B cell (primary cell): ENCODE measurements at regions not wholly inside any gene's neighbourhood (a gene's known extent, or its start where the extent isn't known, plus 50 kb on each side); places are given as distances from the start of the nearest gene placed in this dataset.
"Not testable (repeated sequence)": the region's sequence is repeated elsewhere in the genome, so short reads cannot be mapped to it uniquely, and the experiment has no call there.

ENCODE experiments used
- ATAC-seq: fragments of 200-7000 bp; cut with Tn5 transposase; one replicate; pipeline ENCODE4 v1.10.0; 2021; ENCODE audit warnings: low read depth, mild to moderate bottlenecking, moderate number of reproducible peaks, moderate library complexity
- CTCF ChIA-PET: fragments of 350-600 bp; sonication (Branson Sonifier 250); formaldehyde crosslinking; loops from one replicate; lab custom pipeline; 2021; ENCODE audit warnings: antibody characterized with exemption, inconsistent platforms; lab: Charles Lee
- POLR2A ChIA-PET: fragments of 350-600 bp; sonication (Branson Sonifier 250); formaldehyde crosslinking; loops from one replicate; lab custom pipeline; 2021; ENCODE audit warnings: antibody characterized with exemption; lab: Charles Lee
- DNase-seq: peaks from one replicate; pipeline ENCODE4 v3.0.0; 2013
- H2AFZ ChIP-seq: 2 replicates; pipeline ENCODE4 v1.6.1; 2012; ENCODE audit warnings: mild to moderate bottlenecking, low read depth, low read length; ENCODE audit not compliant: insufficient read depth, poor library complexity, severe bottlenecking
- H3K27ac ChIP-seq, 2 donors: 1 replicate in 1 of 2; 2 replicates in 1 of 2; pipeline ENCODE4 v1.5.1; 2012 to 2013; ENCODE audit warnings: low read length in 2 of 2, mild to moderate bottlenecking in 2 of 2, moderate library complexity in 1 of 2
- H3K27me3 ChIP-seq, 4 experiments: fragments of 200-600 bp in 1 of 4; sonication (generic) in 1 of 4; replicated peaks in 1 of 4; 1 replicate in 2 of 4; 2 replicates in 2 of 4; pipeline versions ENCODE4 v1.6.1 to v1.7.0; 2013 to 2016; ENCODE audit warnings: low read length in 3 of 4, mild to moderate bottlenecking in 2 of 4, mixed read lengths in 1 of 4, moderate library complexity in 1 of 4; ENCODE audit not compliant: insufficient read depth in 4 of 4, control insufficient read depth in 3 of 4; ENCODE audit errors: control extremely low read depth in 1 of 4
- H3K36me3 ChIP-seq, 2 experiments: replicated peaks in 1 of 2; 1 replicate in 1 of 2; 2 replicates in 1 of 2; pipeline versions ENCODE4 v1.6.1 to v1.7.1; 2013; ENCODE audit warnings: low read length in 1 of 2; ENCODE audit not compliant: insufficient read depth in 2 of 2, control insufficient read depth in 1 of 2; ENCODE audit errors: control extremely low read depth in 1 of 2, extremely low read depth in 1 of 2
- H3K4me1 ChIP-seq, 2 donors: fragments of 200-600 bp in 1 of 2; sonication (generic) in 1 of 2; 1 replicate in 1 of 2; 2 replicates in 1 of 2; pipeline versions ENCODE4 v1.5.1 to v1.6.1; 2013 to 2017; ENCODE audit warnings: low read length in 2 of 2; ENCODE audit not compliant: control insufficient read depth in 2 of 2, insufficient read depth in 2 of 2
- H3K4me2 ChIP-seq: replicated peaks from 2 replicates; pipeline ENCODE3; 2012; ENCODE audit warnings: mild to moderate bottlenecking, low read depth, low read length; ENCODE audit not compliant: poor library complexity, severe bottlenecking
- H3K4me3 ChIP-seq, 5 experiments: fragments of 200-600 bp in 1 of 5; sonication (generic) in 1 of 5; 1 replicate in 3 of 5; 2 replicates in 2 of 5; pipeline versions ENCODE4 v1.5.1 to v1.7.0; 2011 to 2016; ENCODE audit warnings: low read length in 4 of 5, mild to moderate bottlenecking in 4 of 5, low read depth in 2 of 5, control low read depth in 1 of 5, moderate library complexity in 1 of 5; ENCODE audit not compliant: insufficient read depth in 1 of 5; ENCODE audit errors: control extremely low read depth in 1 of 5, extremely low read depth in 1 of 5
- H3K79me2 ChIP-seq: fragments of 200-600 bp; sonication (generic); one replicate; pipeline ENCODE4 v1.6.0; 2016; ENCODE audit warnings: low read length; ENCODE audit not compliant: control insufficient read depth, insufficient read depth
- H3K9ac ChIP-seq: fragments of 200-600 bp; sonication (generic); 2 replicates; pipeline ENCODE4 v1.6.1; 2017; ENCODE audit warnings: mild to moderate bottlenecking, low read length, moderate library complexity
- H3K9me3 ChIP-seq, 3 donors: one replicate each; pipeline versions ENCODE4 v1.6.1 to v1.7.1; 2013; ENCODE audit warnings: low read length in 2 of 3; ENCODE audit not compliant: control insufficient read depth in 2 of 3, insufficient read depth in 1 of 3; ENCODE audit errors: control extremely low read depth in 1 of 3
- H4K20me1 ChIP-seq: 2 replicates; pipeline ENCODE4 v1.6.0; 2012; ENCODE audit warnings: mild to moderate bottlenecking, low read length; ENCODE audit not compliant: insufficient read depth, control insufficient read depth, poor library complexity, severe bottlenecking
- H3K27ac Mint-ChIP-seq: one replicate; pipeline ENCODE4 v1.8.0; 2021; ENCODE audit warnings: mixed read lengths
- H3K27me3 Mint-ChIP-seq: one replicate; pipeline ENCODE4 v1.8.0; 2021; ENCODE audit warnings: mixed read lengths
- H3K4me1 Mint-ChIP-seq: one replicate; pipeline ENCODE4 v1.8.0; 2021; ENCODE audit warnings: mixed read lengths
- H3K4me3 Mint-ChIP-seq: one replicate; pipeline ENCODE4 v1.8.0; 2021; ENCODE audit warnings: mixed read lengths
- H3K9me3 Mint-ChIP-seq: one replicate; pipeline ENCODE4 v1.8.0; 2022; ENCODE audit warnings: mixed read lengths; ENCODE audit not compliant: insufficient read depth
- CTCF ChIP-seq: fragments of 200-600 bp; IDR thresholded peaks from one replicate; pipeline ENCODE4 v1.8.0; 2022; ENCODE audit warnings: antibody characterized with exemption, mild to moderate bottlenecking
- EZH2 ChIP-seq: IDR thresholded peaks from 2 replicates; pipeline ENCODE4 v1.6.1; 2012; ENCODE audit warnings: borderline replicate concordance, low read depth, mild to moderate bottlenecking, moderate library complexity, low read length; ENCODE audit not compliant: insufficient read depth, poor library complexity, severe bottlenecking
- WGBS: methylation state at CpG from one replicate; pipeline ENCODE4 v1.1.5; 2013; ENCODE audit warnings: missing lambda C conversion rate; ENCODE audit not compliant: insufficient coverage; 5-methylcytosine and 5-hydroxymethylcytosine counted together
- intact Hi-C: fragments of 100-400 bp; cut with micrococcal nuclease; formaldehyde crosslinking; loops from one replicate; pipeline ENCODE4 v1.10.0; 2022

- intact Hi-C loops, result no loop called here
- no peak for ATAC-seq
- Mint-ChIP-seq H3K4me3 (no peak overlapping the region), H3K27me3 (peaks cover 5% of the 10 kb centered on the region), H3K4me1 (no peaks in the 10 kb centered on the region), H3K9me3 (no peaks in the 10 kb centered on the region), H3K27ac (no peak overlapping the region)
- ChIA-PET POLR2A (no interaction called here), CTCF (no interaction called here)
- no peak overlapping the region for H3K9ac ChIP-seq
- TF ChIP-seq CTCF (no peak), EZH2 (no peak)
- H3K4me2 ChIP-seq, result no peak overlapping the region
- H2AFZ ChIP-seq, result no peak overlapping the region
- no peak for DNase-seq
- H3K79me2 ChIP-seq, result no peaks in the 10 kb centered on the region
- peaks cover 0 to 5% (median 0%) of the 10 kb centered on the region in 3 donors for H3K9me3 ChIP-seq
- no peaks in the 10 kb centered on the region for H4K20me1 ChIP-seq
- H3K36me3 ChIP-seq, result no peaks in the 10 kb centered on the region
- no peak overlapping the region for H3K4me3 ChIP-seq
- H3K4me1 ChIP-seq, result no peaks in the 10 kb centered on the region
- 100% methylated on average over 1 of the region's 2 CpGs for WGBS
- H3K27me3 ChIP-seq, result no peaks in the 10 kb centered on the region
- no peak overlapping the region for H3K27ac ChIP-seq
These were observed 145.3 kb upstream of the SLC35G4 start for GRCh38 chr18:11464129-11464528.

GRCh38 chr18:11458447-11458846 lies 150.9 kb upstream of the SLC35G4 start:
- Histone ChIP-seq H3K27ac (no peak overlapping the region), H3K4me2 (no peak overlapping the region), H3K36me3 (no peaks in the 10 kb centered on the region), H3K79me2 (no peaks in the 10 kb centered on the region), H3K9ac (no peak overlapping the region), H3K27me3 (no peaks in the 10 kb centered on the region), H3K9me3 (no peaks in the 10 kb centered on the region), H2AFZ (no peak overlapping the region), H3K4me1 (no peaks in the 10 kb centered on the region), H3K4me3 (no peak overlapping the region), H4K20me1 (no peaks in the 10 kb centered on the region)
- Mint-ChIP-seq H3K27ac (no peak overlapping the region), H3K4me3 (no peak overlapping the region), H3K4me1 (no peaks in the 10 kb centered on the region), H3K27me3 (peaks cover 6% of the 10 kb centered on the region), H3K9me3 (no peaks in the 10 kb centered on the region)
- ATAC-seq (no peak), DNase-seq (no peak)
- intact Hi-C loops, result no loop called here
- TF ChIP-seq EZH2 (no peak), CTCF (no peak)
- CTCF ChIA-PET, result no interaction called here
- POLR2A ChIA-PET, result no interaction called here
- no CpG with 5 or more reads among the region's 3 CpGs for WGBS

GRCh38 chr18:11457853-11458252 lies 151.5 kb upstream of the SLC35G4 start:
- H3K4me2 ChIP-seq, H3K4me3 Mint-ChIP-seq, H3K9me3 ChIP-seq, H3K27me3 ChIP-seq, H3K36me3 ChIP-seq, H3K4me1 Mint-ChIP-seq, H2AFZ ChIP-seq, H3K27ac Mint-ChIP-seq, H3K4me1 ChIP-seq, H3K79me2 ChIP-seq, DNase-seq, H4K20me1 ChIP-seq, H3K4me3 ChIP-seq, H3K9me3 Mint-ChIP-seq, H3K27ac ChIP-seq, intact Hi-C loops, POLR2A ChIA-PET, CTCF ChIA-PET, ATAC-seq, H3K9ac ChIP-seq, H3K27me3 Mint-ChIP-seq: not testable (repeated sequence)
- WGBS, result 92% methylated on average over 1 of the region's 3 CpGs
